GM23338 (cell line): ENCODE measurements at regions not wholly inside any gene's neighbourhood (a gene's known extent, or its start where the extent isn't known, plus 50 kb on each side); places are given as distances from the start of the nearest gene placed in this dataset.

ENCODE experiments used
- ATAC-seq: fragments of 200-7000 bp; cut with Tn5 transposase; 3 replicates; pipeline ENCODE4 v1.9.1; 2020
- DNase-seq: peaks from one replicate; pipeline ENCODE4 v3.0.0-alpha.2; 2015; ENCODE audit warnings: low spot score
- H2AFZ ChIP-seq: fragments of 200-600 bp; sonication (generic); 2 replicates; pipeline ENCODE4 v1.8.0; 2016; ENCODE audit warnings: antibody characterized with exemption, mild to moderate bottlenecking, moderate library complexity
- H3F3A ChIP-seq: fragments of 200-600 bp; sonication (generic); replicated peaks from 2 replicates; pipeline ENCODE4 v1.8.0; 2017; ENCODE audit warnings: antibody characterized with exemption, mixed run types, low read depth
- H3K27ac ChIP-seq: fragments of 200-600 bp; sonication (generic); 2 replicates; pipeline ENCODE4 v1.6.1; 2016; ENCODE audit warnings: low read depth
- H3K27me3 ChIP-seq: fragments of 200-600 bp; sonication (generic); 2 replicates; pipeline ENCODE4 v1.8.0; 2016; ENCODE audit warnings: mild to moderate bottlenecking, mixed run types, moderate library complexity; ENCODE audit not compliant: insufficient read depth
- H3K36me3 ChIP-seq: fragments of 200-600 bp; sonication (generic); 2 replicates; pipeline ENCODE4 v1.8.0; 2016; ENCODE audit warnings: mild to moderate bottlenecking; ENCODE audit not compliant: insufficient read depth
- H3K4me1 ChIP-seq: fragments of 200-600 bp; sonication (generic); 2 replicates; pipeline ENCODE4 v1.8.0; 2016; ENCODE audit warnings: mild to moderate bottlenecking, moderate library complexity; ENCODE audit not compliant: insufficient read depth
- H3K4me2 ChIP-seq: fragments of 200-600 bp; sonication (generic); 2 replicates; pipeline ENCODE4 v1.7.1; 2017; ENCODE audit warnings: mixed run types
- H3K4me3 ChIP-seq: fragments of 200-600 bp; sonication (generic); 2 replicates; pipeline ENCODE4 v1.6.1; 2016; ENCODE audit warnings: mixed run types
- H3K79me2 ChIP-seq: fragments of 200-600 bp; sonication (generic); replicated peaks from 2 replicates; pipeline ENCODE4 v1.8.0; 2017; ENCODE audit warnings: mild to moderate bottlenecking; ENCODE audit not compliant: insufficient read depth
- H3K9me2 ChIP-seq: fragments of 200-600 bp; sonication (generic); 2 replicates; pipeline ENCODE4 v1.8.0; 2017; ENCODE audit not compliant: insufficient read depth
- H4K20me1 ChIP-seq: fragments of 200-600 bp; sonication (generic); replicated peaks from 2 replicates; pipeline ENCODE4 v1.8.0; 2017; ENCODE audit warnings: mild to moderate bottlenecking; ENCODE audit not compliant: insufficient read depth
- H3K27ac Mint-ChIP-seq: 2 replicates; pipeline ENCODE4 v1.8.0; 2020; ENCODE audit warnings: inconsistent platforms, mild to moderate bottlenecking, moderate library complexity, mixed read lengths
- H3K27me3 Mint-ChIP-seq: 3 replicates; pipeline ENCODE4 v1.8.0; 2022; ENCODE audit warnings: low read depth, mild to moderate bottlenecking, moderate library complexity, mixed read lengths, inconsistent platforms; ENCODE audit not compliant: insufficient read depth, poor library complexity
- H3K36me3 Mint-ChIP-seq: 3 replicates; pipeline ENCODE4 v1.8.0; 2021; ENCODE audit warnings: low read depth, mild to moderate bottlenecking, inconsistent platforms, moderate library complexity, mixed read lengths
- H3K4me1 Mint-ChIP-seq: 3 replicates; pipeline ENCODE4 v1.8.0; 2020; ENCODE audit warnings: mild to moderate bottlenecking, inconsistent platforms, mixed read lengths
- H3K4me3 Mint-ChIP-seq: 3 replicates; pipeline ENCODE4 v1.8.0; 2021; ENCODE audit warnings: moderate library complexity, mild to moderate bottlenecking, inconsistent platforms, mixed read lengths
- H3K9me3 Mint-ChIP-seq: 3 replicates; pipeline ENCODE4 v1.8.0; 2020; ENCODE audit warnings: moderate library complexity, mild to moderate bottlenecking, inconsistent platforms, mixed read lengths
- CREB1 ChIP-seq: fragments of 250-450 bp; sonication (Bioruptor Pico); IDR thresholded peaks from 2 replicates; pipeline ENCODE4 v1.5.0; 2020; ENCODE audit warnings: low read depth, mild to moderate bottlenecking, moderate library complexity
- EZH2 ChIP-seq: fragments of 200-600 bp; sonication (generic); IDR thresholded peaks from one replicate; pipeline ENCODE4 v1.8.0; 2017; ENCODE audit warnings: antibody characterized with exemption, mild to moderate bottlenecking, low read depth; ENCODE audit not compliant: unreplicated experiment
- EZH2phosphoT487 ChIP-seq: fragments of 200-600 bp; sonication (generic); IDR thresholded peaks from one replicate; pipeline ENCODE4 v1.8.1; 2018; ENCODE audit warnings: antibody characterized with exemption; ENCODE audit not compliant: unreplicated experiment
- JUNB ChIP-seq: IDR thresholded peaks from one replicate; pipeline ENCODE4 v1.6.1; 2016; ENCODE audit warnings: antibody characterized with exemption; ENCODE audit not compliant: unreplicated experiment
- NANOG ChIP-seq: IDR thresholded peaks from 2 replicates; pipeline ENCODE4 v1.6.1; 2016; ENCODE audit warnings: antibody characterized with exemption, borderline replicate concordance
- POLR2AphosphoS5 ChIP-seq: IDR thresholded peaks from 2 replicates; pipeline ENCODE4 v1.6.1; 2016; ENCODE audit warnings: antibody characterized with exemption, low read depth
- STAT1 ChIP-seq: IDR thresholded peaks from one replicate; pipeline ENCODE4 v1.6.1; 2016; ENCODE audit warnings: antibody characterized with exemption; ENCODE audit not compliant: unreplicated experiment
- ZNF114 ChIP-seq: fragments of 250-450 bp; sonication (Bioruptor Pico); IDR thresholded peaks from 2 replicates; pipeline ENCODE4 v1.5.0; 2020; ENCODE audit warnings: mild to moderate bottlenecking, moderate library complexity
- ZNF331 ChIP-seq: fragments of 250-450 bp; sonication (Bioruptor Pico); IDR thresholded peaks from 2 replicates; pipeline ENCODE4 v1.5.0; 2020; ENCODE audit warnings: low read depth, mild to moderate bottlenecking, moderate library complexity
- TF ChIP-seq, protein P1 (sequence below): IDR thresholded peaks from 2 replicates; pipeline ENCODE4 v1.6.1; 2016; ENCODE audit warnings: antibody characterized with exemption
- TF ChIP-seq, protein P2 (sequence below), 2 experiments: fragments of 200-600 bp in 1 of 2; sonication (generic) in 1 of 2; conservative IDR thresholded peaks; 2 replicates each; pipeline versions ENCODE4 v1.5.1 to v1.6.1; 2016 to 2017; ENCODE audit warnings: antibody characterized with exemption in 2 of 2, low read depth in 2 of 2, mild to moderate bottlenecking in 2 of 2, moderate library complexity in 1 of 2
- TF ChIP-seq, protein P3 (sequence below): IDR thresholded peaks from one replicate; pipeline ENCODE4 v1.6.1; 2018; ENCODE audit warnings: antibody characterized with exemption; ENCODE audit not compliant: unreplicated experiment
- TF ChIP-seq, protein P4 (sequence below): fragments of 250-450 bp; sonication (Bioruptor Pico); IDR thresholded peaks from 2 replicates; pipeline ENCODE4 v1.5.0; 2020; ENCODE audit warnings: mild to moderate bottlenecking, moderate library complexity

DNA sequence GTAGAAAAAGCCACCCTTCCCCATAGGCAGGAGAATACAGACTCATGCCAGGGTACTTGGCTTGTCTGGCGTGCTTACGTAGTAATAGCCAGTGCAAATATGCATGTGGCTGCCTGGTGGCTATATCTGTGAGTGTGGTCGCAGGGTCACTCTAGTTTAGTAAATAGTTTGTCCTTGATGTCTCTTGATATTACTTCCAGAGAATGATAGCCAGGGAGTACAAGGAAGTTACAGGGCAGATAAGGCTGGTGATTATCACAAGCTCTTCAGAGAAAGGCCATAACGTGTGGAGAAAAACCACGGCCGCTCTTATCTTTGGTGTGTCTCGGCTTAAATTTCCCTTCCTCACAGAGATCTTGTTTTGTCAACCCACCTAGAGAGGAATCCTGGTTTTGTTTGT, 54.3 kb upstream of the SLC39A10 start (continued):
- TF ChIP-seq CREB1 (CRISPR knock-in tag) (no peak), POLR2AphosphoS5 (no peak), ZNF331 (CRISPR knock-in tag) (no peak), EZH2phosphoT487 (no peak)

DNA sequence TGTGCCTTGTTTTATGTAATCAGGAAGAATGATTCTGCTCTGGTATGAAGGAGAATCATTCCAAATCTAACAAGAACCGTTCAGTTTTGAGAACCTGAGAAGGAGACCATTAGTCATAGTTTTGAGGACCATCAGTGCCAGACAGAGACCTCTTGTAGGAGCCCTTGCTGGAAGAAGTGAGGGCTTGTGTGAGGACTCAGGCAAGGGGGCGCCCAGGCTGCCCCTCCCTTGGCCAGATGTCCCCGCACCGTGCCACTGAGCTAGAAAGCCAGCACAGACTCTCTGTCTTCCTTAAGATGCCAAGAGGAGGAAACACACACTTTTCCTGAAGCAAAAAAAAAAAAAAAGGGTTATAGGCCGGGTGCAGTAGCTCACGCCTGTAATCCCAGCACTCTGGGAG, 55.7 kb upstream of the SLC39A10 start:
- H3K4me1 ChIP-seq = peaks cover 85% of the 10 kb centered on the region
- H2AFZ ChIP-seq = no peak overlapping the region
- H3K27me3 ChIP-seq = no peaks in the 10 kb centered on the region
- no peak for DNase-seq
- H3K9me3 Mint-ChIP-seq = no peaks in the 10 kb centered on the region
- H3K27ac Mint-ChIP-seq = peak overlapping the region; percentile 19; the same call in 1 of the 2 replicates
- no peak for ATAC-seq
- no peaks in the 10 kb centered on the region for H3K36me3 ChIP-seq
- H3K27ac ChIP-seq = peak overlapping the region; percentile 61
- TF ChIP-seq ZNF331 (CRISPR knock-in tag) = no peak
- no peak for TF ChIP-seq EZH2
- no peak for TF ChIP-seq EZH2phosphoT487
- TF ChIP-seq, protein P1, sequence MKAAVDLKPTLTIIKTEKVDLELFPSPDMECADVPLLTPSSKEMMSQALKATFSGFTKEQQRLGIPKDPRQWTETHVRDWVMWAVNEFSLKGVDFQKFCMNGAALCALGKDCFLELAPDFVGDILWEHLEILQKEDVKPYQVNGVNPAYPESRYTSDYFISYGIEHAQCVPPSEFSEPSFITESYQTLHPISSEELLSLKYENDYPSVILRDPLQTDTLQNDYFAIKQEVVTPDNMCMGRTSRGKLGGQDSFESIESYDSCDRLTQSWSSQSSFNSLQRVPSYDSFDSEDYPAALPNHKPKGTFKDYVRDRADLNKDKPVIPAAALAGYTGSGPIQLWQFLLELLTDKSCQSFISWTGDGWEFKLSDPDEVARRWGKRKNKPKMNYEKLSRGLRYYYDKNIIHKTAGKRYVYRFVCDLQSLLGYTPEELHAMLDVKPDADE = no peak
- TF ChIP-seq STAT1 = no peak
- TF ChIP-seq, protein P2, sequence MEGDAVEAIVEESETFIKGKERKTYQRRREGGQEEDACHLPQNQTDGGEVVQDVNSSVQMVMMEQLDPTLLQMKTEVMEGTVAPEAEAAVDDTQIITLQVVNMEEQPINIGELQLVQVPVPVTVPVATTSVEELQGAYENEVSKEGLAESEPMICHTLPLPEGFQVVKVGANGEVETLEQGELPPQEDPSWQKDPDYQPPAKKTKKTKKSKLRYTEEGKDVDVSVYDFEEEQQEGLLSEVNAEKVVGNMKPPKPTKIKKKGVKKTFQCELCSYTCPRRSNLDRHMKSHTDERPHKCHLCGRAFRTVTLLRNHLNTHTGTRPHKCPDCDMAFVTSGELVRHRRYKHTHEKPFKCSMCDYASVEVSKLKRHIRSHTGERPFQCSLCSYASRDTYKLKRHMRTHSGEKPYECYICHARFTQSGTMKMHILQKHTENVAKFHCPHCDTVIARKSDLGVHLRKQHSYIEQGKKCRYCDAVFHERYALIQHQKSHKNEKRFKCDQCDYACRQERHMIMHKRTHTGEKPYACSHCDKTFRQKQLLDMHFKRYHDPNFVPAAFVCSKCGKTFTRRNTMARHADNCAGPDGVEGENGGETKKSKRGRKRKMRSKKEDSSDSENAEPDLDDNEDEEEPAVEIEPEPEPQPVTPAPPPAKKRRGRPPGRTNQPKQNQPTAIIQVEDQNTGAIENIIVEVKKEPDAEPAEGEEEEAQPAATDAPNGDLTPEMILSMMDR (conservative IDR thresholded peaks at IDR 0.05; ENCODE audit: low read depth in 2 of 2) = no peak
- no peak for TF ChIP-seq NANOG
- no peak for TF ChIP-seq ZNF114 (CRISPR knock-in tag)
- TF ChIP-seq, protein P3, sequence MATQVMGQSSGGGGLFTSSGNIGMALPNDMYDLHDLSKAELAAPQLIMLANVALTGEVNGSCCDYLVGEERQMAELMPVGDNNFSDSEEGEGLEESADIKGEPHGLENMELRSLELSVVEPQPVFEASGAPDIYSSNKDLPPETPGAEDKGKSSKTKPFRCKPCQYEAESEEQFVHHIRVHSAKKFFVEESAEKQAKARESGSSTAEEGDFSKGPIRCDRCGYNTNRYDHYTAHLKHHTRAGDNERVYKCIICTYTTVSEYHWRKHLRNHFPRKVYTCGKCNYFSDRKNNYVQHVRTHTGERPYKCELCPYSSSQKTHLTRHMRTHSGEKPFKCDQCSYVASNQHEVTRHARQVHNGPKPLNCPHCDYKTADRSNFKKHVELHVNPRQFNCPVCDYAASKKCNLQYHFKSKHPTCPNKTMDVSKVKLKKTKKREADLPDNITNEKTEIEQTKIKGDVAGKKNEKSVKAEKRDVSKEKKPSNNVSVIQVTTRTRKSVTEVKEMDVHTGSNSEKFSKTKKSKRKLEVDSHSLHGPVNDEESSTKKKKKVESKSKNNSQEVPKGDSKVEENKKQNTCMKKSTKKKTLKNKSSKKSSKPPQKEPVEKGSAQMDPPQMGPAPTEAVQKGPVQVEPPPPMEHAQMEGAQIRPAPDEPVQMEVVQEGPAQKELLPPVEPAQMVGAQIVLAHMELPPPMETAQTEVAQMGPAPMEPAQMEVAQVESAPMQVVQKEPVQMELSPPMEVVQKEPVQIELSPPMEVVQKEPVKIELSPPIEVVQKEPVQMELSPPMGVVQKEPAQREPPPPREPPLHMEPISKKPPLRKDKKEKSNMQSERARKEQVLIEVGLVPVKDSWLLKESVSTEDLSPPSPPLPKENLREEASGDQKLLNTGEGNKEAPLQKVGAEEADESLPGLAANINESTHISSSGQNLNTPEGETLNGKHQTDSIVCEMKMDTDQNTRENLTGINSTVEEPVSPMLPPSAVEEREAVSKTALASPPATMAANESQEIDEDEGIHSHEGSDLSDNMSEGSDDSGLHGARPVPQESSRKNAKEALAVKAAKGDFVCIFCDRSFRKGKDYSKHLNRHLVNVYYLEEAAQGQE = no peak
- no peak for TF ChIP-seq POLR2AphosphoS5
- no peak for TF ChIP-seq JUNB
- TF ChIP-seq, protein P4, sequence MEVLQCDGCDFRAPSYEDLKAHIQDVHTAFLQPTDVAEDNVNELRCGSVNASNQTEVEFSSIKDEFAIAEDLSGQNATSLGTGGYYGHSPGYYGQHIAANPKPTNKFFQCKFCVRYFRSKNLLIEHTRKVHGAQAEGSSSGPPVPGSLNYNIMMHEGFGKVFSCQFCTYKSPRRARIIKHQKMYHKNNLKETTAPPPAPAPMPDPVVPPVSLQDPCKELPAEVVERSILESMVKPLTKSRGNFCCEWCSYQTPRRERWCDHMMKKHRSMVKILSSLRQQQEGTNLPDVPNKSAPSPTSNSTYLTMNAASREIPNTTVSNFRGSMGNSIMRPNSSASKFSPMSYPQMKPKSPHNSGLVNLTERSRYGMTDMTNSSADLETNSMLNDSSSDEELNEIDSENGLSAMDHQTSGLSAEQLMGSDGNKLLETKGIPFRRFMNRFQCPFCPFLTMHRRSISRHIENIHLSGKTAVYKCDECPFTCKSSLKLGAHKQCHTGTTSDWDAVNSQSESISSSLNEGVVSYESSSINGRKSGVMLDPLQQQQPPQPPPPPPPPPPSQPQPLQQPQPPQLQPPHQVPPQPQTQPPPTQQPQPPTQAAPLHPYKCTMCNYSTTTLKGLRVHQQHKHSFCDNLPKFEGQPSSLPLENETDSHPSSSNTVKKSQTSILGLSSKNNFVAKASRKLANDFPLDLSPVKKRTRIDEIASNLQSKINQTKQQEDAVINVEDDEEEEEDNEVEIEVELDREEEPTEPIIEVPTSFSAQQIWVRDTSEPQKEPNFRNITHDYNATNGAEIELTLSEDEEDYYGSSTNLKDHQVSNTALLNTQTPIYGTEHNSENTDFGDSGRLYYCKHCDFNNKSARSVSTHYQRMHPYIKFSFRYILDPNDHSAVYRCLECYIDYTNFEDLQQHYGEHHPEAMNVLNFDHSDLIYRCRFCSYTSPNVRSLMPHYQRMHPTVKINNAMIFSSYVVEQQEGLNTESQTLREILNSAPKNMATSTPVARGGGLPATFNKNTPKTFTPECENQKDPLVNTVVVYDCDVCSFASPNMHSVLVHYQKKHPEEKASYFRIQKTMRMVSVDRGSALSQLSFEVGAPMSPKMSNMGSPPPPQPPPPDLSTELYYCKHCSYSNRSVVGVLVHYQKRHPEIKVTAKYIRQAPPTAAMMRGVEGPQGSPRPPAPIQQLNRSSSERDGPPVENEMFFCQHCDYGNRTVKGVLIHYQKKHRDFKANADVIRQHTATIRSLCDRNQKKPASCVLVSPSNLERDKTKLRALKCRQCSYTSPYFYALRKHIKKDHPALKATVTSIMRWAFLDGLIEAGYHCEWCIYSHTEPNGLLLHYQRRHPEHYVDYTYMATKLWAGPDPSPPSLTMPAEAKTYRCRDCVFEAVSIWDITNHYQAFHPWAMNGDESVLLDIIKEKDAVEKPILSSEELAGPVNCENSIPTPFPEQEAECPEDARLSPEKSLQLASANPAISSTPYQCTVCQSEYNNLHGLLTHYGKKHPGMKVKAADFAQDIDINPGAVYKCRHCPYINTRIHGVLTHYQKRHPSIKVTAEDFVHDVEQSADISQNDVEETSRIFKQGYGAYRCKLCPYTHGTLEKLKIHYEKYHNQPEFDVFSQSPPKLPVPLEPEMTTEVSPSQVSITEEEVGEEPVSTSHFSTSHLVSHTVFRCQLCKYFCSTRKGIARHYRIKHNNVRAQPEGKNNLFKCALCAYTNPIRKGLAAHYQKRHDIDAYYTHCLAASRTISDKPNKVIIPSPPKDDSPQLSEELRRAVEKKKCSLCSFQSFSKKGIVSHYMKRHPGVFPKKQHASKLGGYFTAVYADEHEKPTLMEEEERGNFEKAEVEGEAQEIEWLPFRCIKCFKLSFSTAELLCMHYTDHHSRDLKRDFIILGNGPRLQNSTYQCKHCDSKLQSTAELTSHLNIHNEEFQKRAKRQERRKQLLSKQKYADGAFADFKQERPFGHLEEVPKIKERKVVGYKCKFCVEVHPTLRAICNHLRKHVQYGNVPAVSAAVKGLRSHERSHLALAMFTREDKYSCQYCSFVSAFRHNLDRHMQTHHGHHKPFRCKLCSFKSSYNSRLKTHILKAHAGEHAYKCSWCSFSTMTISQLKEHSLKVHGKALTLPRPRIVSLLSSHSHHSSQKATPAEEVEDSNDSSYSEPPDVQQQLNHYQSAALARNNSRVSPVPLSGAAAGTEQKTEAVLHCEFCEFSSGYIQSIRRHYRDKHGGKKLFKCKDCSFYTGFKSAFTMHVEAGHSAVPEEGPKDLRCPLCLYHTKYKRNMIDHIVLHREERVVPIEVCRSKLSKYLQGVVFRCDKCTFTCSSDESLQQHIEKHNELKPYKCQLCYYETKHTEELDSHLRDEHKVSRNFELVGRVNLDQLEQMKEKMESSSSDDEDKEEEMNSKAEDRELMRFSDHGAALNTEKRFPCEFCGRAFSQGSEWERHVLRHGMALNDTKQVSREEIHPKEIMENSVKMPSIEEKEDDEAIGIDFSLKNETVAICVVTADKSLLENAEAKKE (CRISPR knock-in tag) = no peak
- H3K4me3 ChIP-seq = no peak overlapping the region
- H3K27me3 Mint-ChIP-seq = peaks cover 2% of the 10 kb centered on the region
- H3F3A ChIP-seq = no peaks in the 10 kb centered on the region
- H3K9me2 ChIP-seq = no peaks in the 10 kb centered on the region
- no peak overlapping the region for H3K4me2 ChIP-seq
- no peaks in the 10 kb centered on the region; the same call in 1 of the 2 replicates for H4K20me1 ChIP-seq
- peaks cover 91% of the 10 kb centered on the region for H3K79me2 ChIP-seq
- H3K4me3 Mint-ChIP-seq = no peak overlapping the region
- H3K36me3 Mint-ChIP-seq = peaks cover 2% of the 10 kb centered on the region; the same call in 1 of the 3 replicates
- H3K4me1 Mint-ChIP-seq = peaks cover 59% of the 10 kb centered on the region
